ENCODE measurements at regions not wholly inside any gene's neighbourhood (a gene's known extent, or its start where the extent isn't known, plus 50 kb on each side); places are given as distances from the start of the nearest gene placed in this dataset.
"Not testable (repeated sequence)": the region's sequence is repeated elsewhere in the genome, so short reads cannot be mapped to it uniquely, and the experiment has no call there.

- not testable (repeated sequence) for TF ChIP-seq CTCF (IDR thresholded peaks at IDR 0.05; ENCODE audit: low read depth, low read length); EZH2phosphoT487 (IDR thresholded peaks at IDR 0.05; ENCODE audit: low read depth)
Measured at GRCh38 chr17:64797746-64798488, 121.4 kb downstream of the LRRC37A3 start.

Data from OCI-LY3 (cell line).